IMR-90 (cell line): ENCODE measurements at regions not wholly inside any gene's neighbourhood (a gene's known extent, or its start where the extent isn't known, plus 50 kb on each side); places are given as distances from the start of the nearest gene placed in this dataset.

ENCODE experiments used
- ATAC-seq: fragments of 200-7000 bp; cut with Tn5 transposase; 2 replicates; pipeline ENCODE4 v1.9.1; 2020; ENCODE audit warnings: low read depth, mild to moderate bottlenecking, moderate library complexity
- BruUV-seq: library from RNA; stranded (reverse); fragments of 400-500 nt; replicated peaks from 2 replicates; lab custom pipeline; 2021; lab: Mats Ljungman, UMichigan
- CTCF ChIA-PET: fragments of 300-600 bp; formaldehyde crosslinking; extraction: SDS; loops from one replicate; lab custom pipeline; 2021; ENCODE audit warnings: antibody characterized with exemption; lab: Yijun Ruan, JAX
- POLR2A ChIA-PET: fragments of 300-600 bp; sonication (Branson Sonifier 250); formaldehyde crosslinking; loops from one replicate; lab custom pipeline; 2022; ENCODE audit warnings: antibody characterized with exemption; ENCODE audit not compliant: unreplicated experiment; lab: Charles Lee
- DNase-seq: peaks from one replicate; pipeline ENCODE4 v3.0.0; 2013
- H2AFZ ChIP-seq: replicated peaks from 2 replicates; pipeline ENCODE3; 2013; ENCODE audit warnings: low read length, mild to moderate bottlenecking; ENCODE audit not compliant: poor library complexity
- H2AK5ac ChIP-seq: 2 replicates; pipeline ENCODE4 v1.6.1; 2013; ENCODE audit warnings: low read depth, low read length, inconsistent platforms
- H2AK9ac ChIP-seq: replicated peaks from 2 replicates; pipeline ENCODE3; 2013; ENCODE audit warnings: mild to moderate bottlenecking, low read depth, low read length, moderate library complexity; ENCODE audit not compliant: poor library complexity
- H2BK120ac ChIP-seq: 2 replicates; pipeline ENCODE4 v1.6.1; 2013; ENCODE audit warnings: low read depth, low read length, inconsistent platforms
- H2BK15ac ChIP-seq: 3 replicates; pipeline ENCODE4 v1.6.1; 2013; ENCODE audit warnings: low read depth, low read length, inconsistent platforms
- H2BK20ac ChIP-seq: 2 replicates; pipeline ENCODE4 v1.6.1; 2013; ENCODE audit warnings: low read depth, mild to moderate bottlenecking, inconsistent platforms, low read length, moderate library complexity
- H2BK5ac ChIP-seq: 2 replicates; pipeline ENCODE4 v1.6.1; 2013; ENCODE audit warnings: mild to moderate bottlenecking, low read depth, low read length, inconsistent platforms; ENCODE audit not compliant: poor library complexity, severe bottlenecking
- H3K14ac ChIP-seq: replicated peaks from 2 replicates; pipeline ENCODE4 v1.6.1; 2013; ENCODE audit warnings: low read depth, low read length, inconsistent platforms
- H3K18ac ChIP-seq: 2 replicates; pipeline ENCODE4 v1.6.1; 2013; ENCODE audit warnings: low read depth, low read length, control low read depth
- H3K23ac ChIP-seq: 2 replicates; pipeline ENCODE4 v1.6.1; 2013; ENCODE audit warnings: low read depth, low read length, inconsistent platforms
- H3K27ac ChIP-seq: 2 replicates; pipeline ENCODE4 v1.5.1; 2013; ENCODE audit warnings: mild to moderate bottlenecking, control low read depth, low read length; ENCODE audit not compliant: insufficient read depth
- H3K27me3 ChIP-seq: 2 replicates; pipeline ENCODE4 v1.6.1; 2013; ENCODE audit warnings: low read length; ENCODE audit not compliant: control insufficient read depth, insufficient read depth
- H3K36me3 ChIP-seq: 2 replicates; pipeline ENCODE4 v1.6.1; 2013; ENCODE audit warnings: low read length, mixed read lengths; ENCODE audit not compliant: control insufficient read depth, insufficient read depth
- H3K4ac ChIP-seq: 2 replicates; pipeline ENCODE4 v1.6.1; 2013; ENCODE audit warnings: low read depth, low read length, inconsistent platforms
- H3K4me1 ChIP-seq: 2 replicates; pipeline ENCODE4 v1.6.1; 2013; ENCODE audit warnings: low read length, mixed read lengths; ENCODE audit not compliant: control insufficient read depth, insufficient read depth
- H3K4me2 ChIP-seq: 2 replicates; pipeline ENCODE4 v1.6.1; 2013; ENCODE audit warnings: low read depth, mild to moderate bottlenecking, control low read depth, low read length, moderate library complexity
- H3K4me3 ChIP-seq: 2 replicates; pipeline ENCODE4 v1.5.1; 2013; ENCODE audit warnings: low read depth, mild to moderate bottlenecking, control low read depth, low read length, moderate library complexity; ENCODE audit not compliant: insufficient read depth
- H3K56ac ChIP-seq: 2 replicates; pipeline ENCODE4 v1.6.1; 2013; ENCODE audit warnings: low read length, inconsistent platforms; ENCODE audit not compliant: insufficient read depth; ENCODE audit errors: extremely low read depth
- H3K79me1 ChIP-seq, 2 experiments: 2 replicates each; pipeline ENCODE4 v1.6.1; 2013; ENCODE audit warnings: low read length in 2 of 2, inconsistent platforms in 1 of 2, low read depth in 1 of 2
- H3K9ac ChIP-seq: 2 replicates; pipeline ENCODE4 v1.6.1; 2013; ENCODE audit warnings: low read depth, low read length, control low read depth
- H3K9me1 ChIP-seq: 2 replicates; pipeline ENCODE4 v1.6.1; 2013; ENCODE audit warnings: low read length, inconsistent platforms; ENCODE audit not compliant: insufficient read depth
- H3K9me3 ChIP-seq: 2 replicates; pipeline ENCODE4 v1.6.1; 2013; ENCODE audit warnings: low read length; ENCODE audit not compliant: control insufficient read depth, insufficient read depth
- H4K20me1 ChIP-seq: 2 replicates; pipeline ENCODE4 v1.6.1; 2013; ENCODE audit warnings: low read length, inconsistent platforms; ENCODE audit not compliant: insufficient read depth
- H4K5ac ChIP-seq: 2 replicates; pipeline ENCODE4 v1.6.1; 2013; ENCODE audit warnings: mild to moderate bottlenecking, low read depth, low read length, control low read depth
- H4K8ac ChIP-seq, 2 experiments: 2 replicates each; pipeline ENCODE4 v1.6.1; 2013; ENCODE audit warnings: low read depth in 2 of 2, low read length in 2 of 2, control low read depth in 1 of 2, inconsistent platforms in 1 of 2
- H4K91ac ChIP-seq: 2 replicates; pipeline ENCODE4 v1.6.1; 2013; ENCODE audit warnings: low read depth, low read length, inconsistent platforms; ENCODE audit not compliant: insufficient read depth
- FOS ChIP-seq: fragments of 150-350 bp; IDR thresholded peaks from 2 replicates; pipeline ENCODE4 v1.6.1; 2016; ENCODE audit warnings: low read depth, low read length
- POLR2A ChIP-seq: IDR thresholded peaks from 2 replicates; pipeline ENCODE4 v1.6.1; 2012; ENCODE audit warnings: mild to moderate bottlenecking, low read depth, low read length
- RAD21 ChIP-seq: IDR thresholded peaks from 2 replicates; pipeline ENCODE4 v1.6.1; 2012; ENCODE audit warnings: low read length, improper control_type of control experiment
- WGBS, 2 experiments: methylation state at CpG; one replicate each; pipeline versions ENCODE4 v1.1.5 to v1.1.7; 2013; ENCODE audit warnings: missing lambda C conversion rate in 2 of 2; ENCODE audit not compliant: insufficient read length in 1 of 2; ENCODE audit errors: extremely low coverage in 2 of 2; 5-methylcytosine and 5-hydroxymethylcytosine counted together
- dilution Hi-C: fragments of 300-500 bp; cut with HindIII; formaldehyde crosslinking; loops from one replicate; pipeline ENCODE4 v1.14.3; 2018; ENCODE audit warnings: low sequenced_read_pairs; ENCODE audit not compliant: unreplicated experiment
- in situ Hi-C: fragments of 300-500 bp; cut with MboI; formaldehyde crosslinking; loops from 3 replicates; pipeline ENCODE4 v1.14.3; 2019; ENCODE audit warnings: low sequenced_read_pairs, inconsistent platforms, mixed read lengths
- intact Hi-C: fragments of 100-400 bp; cut with micrococcal nuclease; formaldehyde crosslinking; loops from 2 replicates; pipeline ENCODE4 v1.10.0; 2022

- Histone ChIP-seq H2BK20ac (peak overlapping the region; percentile 73), H3K4me1 (peaks cover 5% of the 10 kb centered on the region; the same call in 1 of the 2 replicates), H3K36me3 (no peaks in the 10 kb centered on the region), H3K18ac (peak overlapping the region; percentile 47; the same call in 1 of the 2 replicates), H3K4me3 (no peak overlapping the region), H3K79me1 (no peaks in the 10 kb centered on the region), H4K91ac (no peak overlapping the region), H4K5ac (no peak overlapping the region), H3K4ac (peak overlapping the region; percentile 46; the same call in 1 of the 2 replicates), H3K9me3 (no peaks in the 10 kb centered on the region), H2BK15ac (peak overlapping the region; percentile 22; the same call in 2 of the 3 replicates), H2AFZ (no peak overlapping the region), H3K56ac (no peak overlapping the region), H3K14ac (0 out of 2 replicates have a peak overlapping the region, but pooled peaks have one; percentile 6), H2BK5ac (peak overlapping the region; percentile 3), H2AK5ac (peak overlapping the region; percentile 83), H4K8ac (no peak overlapping the region), H2AK9ac (no peak overlapping the region), H4K20me1 (no peaks in the 10 kb centered on the region), H3K4me2 (no peak overlapping the region), H3K23ac (no peak overlapping the region), H3K9me1 (peaks cover 4% of the 10 kb centered on the region), H3K27me3 (no peaks in the 10 kb centered on the region), H3K27ac (no peak overlapping the region), H2BK120ac (peak overlapping the region; percentile 31; the same call in 1 of the 2 replicates), H3K9ac (no peak overlapping the region)
- in situ Hi-C loops (no loop called here), intact Hi-C loops (no loop called here), dilution Hi-C loops (no loop called here)
- no peak for DNase-seq
- BruUV-seq, result no TSS peak
- ChIA-PET POLR2A (no interaction called here), CTCF (no interaction called here)
- 100% methylated on average over 1 of the region's 5 CpGs; no CpG with 5 or more reads in 1 of the 2 experiments for WGBS, 2 experiments
- ATAC-seq, result no peak
- TF ChIP-seq RAD21 (no peak), POLR2A (no peak), FOS (no peak)
Observed at GRCh38 chr1:224053456-224053855, 60.5 kb upstream of the FBXO28 start.
